Mammary epithelial cell (primary cell): ENCODE measurements at regions not wholly inside any gene's neighbourhood (a gene's known extent, or its start where the extent isn't known, plus 50 kb on each side); places are given as distances from the start of the nearest gene placed in this dataset.

Experiments
- EZH2 ChIP-seq: IDR thresholded peaks from 2 replicates; pipeline ENCODE4 v1.6.1; 2012; ENCODE audit warnings: low read length, inconsistent platforms, borderline replicate concordance
- TF ChIP-seq, protein P1 (sequence below), 2 donors: IDR thresholded peaks in 1 of 2; conservative IDR thresholded peaks in 1 of 2; 2 replicates each; pipeline ENCODE4 v1.5.1; 2011 to 2012; ENCODE audit warnings: inconsistent platforms in 2 of 2, low read length in 2 of 2, mild to moderate bottlenecking in 2 of 2, control low read depth in 1 of 2, low read depth in 1 of 2; ENCODE audit not compliant: insufficient read depth in 1 of 2; ENCODE audit errors: extremely low read depth in 1 of 2

GRCh38 chr2:128631698-128632500, 313.2 kb upstream of the HS6ST1 start:
- TF ChIP-seq, protein P1, sequence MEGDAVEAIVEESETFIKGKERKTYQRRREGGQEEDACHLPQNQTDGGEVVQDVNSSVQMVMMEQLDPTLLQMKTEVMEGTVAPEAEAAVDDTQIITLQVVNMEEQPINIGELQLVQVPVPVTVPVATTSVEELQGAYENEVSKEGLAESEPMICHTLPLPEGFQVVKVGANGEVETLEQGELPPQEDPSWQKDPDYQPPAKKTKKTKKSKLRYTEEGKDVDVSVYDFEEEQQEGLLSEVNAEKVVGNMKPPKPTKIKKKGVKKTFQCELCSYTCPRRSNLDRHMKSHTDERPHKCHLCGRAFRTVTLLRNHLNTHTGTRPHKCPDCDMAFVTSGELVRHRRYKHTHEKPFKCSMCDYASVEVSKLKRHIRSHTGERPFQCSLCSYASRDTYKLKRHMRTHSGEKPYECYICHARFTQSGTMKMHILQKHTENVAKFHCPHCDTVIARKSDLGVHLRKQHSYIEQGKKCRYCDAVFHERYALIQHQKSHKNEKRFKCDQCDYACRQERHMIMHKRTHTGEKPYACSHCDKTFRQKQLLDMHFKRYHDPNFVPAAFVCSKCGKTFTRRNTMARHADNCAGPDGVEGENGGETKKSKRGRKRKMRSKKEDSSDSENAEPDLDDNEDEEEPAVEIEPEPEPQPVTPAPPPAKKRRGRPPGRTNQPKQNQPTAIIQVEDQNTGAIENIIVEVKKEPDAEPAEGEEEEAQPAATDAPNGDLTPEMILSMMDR (conservative IDR thresholded peaks at IDR 0.05 in 1 of 2, IDR thresholded peaks at IDR 0.05 in 1 of 2; ENCODE audit: extremely low read depth in 1 of 2, insufficient read depth in 1 of 2, low read depth in 1 of 2, low read length in 2 of 2) = no peak
- TF ChIP-seq EZH2 = no peak
